LNCaP clone FGC (cell line): ENCODE measurements at regions not wholly inside any gene's neighbourhood (a gene's known extent, or its start where the extent isn't known, plus 50 kb on each side); places are given as distances from the start of the nearest gene placed in this dataset.
A peak's percentile ranks its signal among the peaks of the same experiment; 100 is the strongest.

Source experiments
- DNase-seq: peaks from one replicate; pipeline ENCODE4 v3.0.0-alpha.2; 2011; ENCODE audit warnings: low read depth
- H3K4me3 ChIP-seq: 2 replicates; pipeline ENCODE4 v1.5.1; 2011; ENCODE audit warnings: mild to moderate bottlenecking, low read depth, low read length, control low read depth
- TF ChIP-seq, protein P1 (sequence below): IDR thresholded peaks from 2 replicates; pipeline ENCODE4 v1.5.1; 2012; ENCODE audit warnings: mild to moderate bottlenecking; ENCODE audit not compliant: control insufficient read depth, insufficient read depth; ENCODE audit errors: extremely low read depth

DNA sequence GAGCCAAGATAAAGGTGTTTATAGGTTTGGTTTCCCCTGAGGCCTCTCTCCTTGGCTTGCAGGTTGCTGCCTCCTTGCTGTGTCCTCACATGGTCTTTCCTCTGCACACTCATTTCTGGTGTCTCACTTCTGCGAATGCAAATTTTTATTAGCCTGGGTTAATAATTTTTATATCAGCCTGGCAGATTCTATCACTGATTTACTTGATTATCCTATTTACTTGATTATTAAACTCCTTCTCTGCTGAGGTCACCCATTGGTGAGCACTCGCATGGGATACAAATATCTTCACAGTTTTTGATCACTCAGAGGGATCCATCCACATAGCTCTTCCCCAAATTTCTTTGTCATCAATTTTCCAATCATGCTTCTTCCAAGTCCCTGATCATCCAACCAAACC is 90.9 kb upstream of the IGLL5 start:
- H3K4me3 ChIP-seq, result no peak overlapping the region
- no peak for DNase-seq
- TF ChIP-seq, protein P1, sequence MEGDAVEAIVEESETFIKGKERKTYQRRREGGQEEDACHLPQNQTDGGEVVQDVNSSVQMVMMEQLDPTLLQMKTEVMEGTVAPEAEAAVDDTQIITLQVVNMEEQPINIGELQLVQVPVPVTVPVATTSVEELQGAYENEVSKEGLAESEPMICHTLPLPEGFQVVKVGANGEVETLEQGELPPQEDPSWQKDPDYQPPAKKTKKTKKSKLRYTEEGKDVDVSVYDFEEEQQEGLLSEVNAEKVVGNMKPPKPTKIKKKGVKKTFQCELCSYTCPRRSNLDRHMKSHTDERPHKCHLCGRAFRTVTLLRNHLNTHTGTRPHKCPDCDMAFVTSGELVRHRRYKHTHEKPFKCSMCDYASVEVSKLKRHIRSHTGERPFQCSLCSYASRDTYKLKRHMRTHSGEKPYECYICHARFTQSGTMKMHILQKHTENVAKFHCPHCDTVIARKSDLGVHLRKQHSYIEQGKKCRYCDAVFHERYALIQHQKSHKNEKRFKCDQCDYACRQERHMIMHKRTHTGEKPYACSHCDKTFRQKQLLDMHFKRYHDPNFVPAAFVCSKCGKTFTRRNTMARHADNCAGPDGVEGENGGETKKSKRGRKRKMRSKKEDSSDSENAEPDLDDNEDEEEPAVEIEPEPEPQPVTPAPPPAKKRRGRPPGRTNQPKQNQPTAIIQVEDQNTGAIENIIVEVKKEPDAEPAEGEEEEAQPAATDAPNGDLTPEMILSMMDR, result no peak

DNA sequence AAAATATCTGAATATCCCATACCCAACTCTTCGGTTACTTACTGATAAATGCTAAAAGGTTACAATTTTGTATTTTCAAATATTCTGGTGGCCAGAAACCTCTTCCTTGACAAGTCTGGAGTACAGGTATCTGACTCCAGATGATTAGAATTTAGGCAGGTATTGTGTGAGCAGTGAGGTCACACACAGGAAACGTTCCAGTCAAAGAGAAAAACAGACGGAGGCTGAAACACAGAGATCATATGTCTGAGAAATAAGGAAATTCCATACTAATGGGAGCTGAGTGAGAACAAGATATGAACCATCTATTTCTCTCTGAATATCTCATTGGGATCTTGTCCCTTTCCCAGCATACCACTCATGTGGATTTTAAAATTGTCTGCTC is 89.4 kb upstream of the IGLL5 start:
- no peak for DNase-seq
- no peak overlapping the region for H3K4me3 ChIP-seq
- TF ChIP-seq, protein P1, result no peak

DNA sequence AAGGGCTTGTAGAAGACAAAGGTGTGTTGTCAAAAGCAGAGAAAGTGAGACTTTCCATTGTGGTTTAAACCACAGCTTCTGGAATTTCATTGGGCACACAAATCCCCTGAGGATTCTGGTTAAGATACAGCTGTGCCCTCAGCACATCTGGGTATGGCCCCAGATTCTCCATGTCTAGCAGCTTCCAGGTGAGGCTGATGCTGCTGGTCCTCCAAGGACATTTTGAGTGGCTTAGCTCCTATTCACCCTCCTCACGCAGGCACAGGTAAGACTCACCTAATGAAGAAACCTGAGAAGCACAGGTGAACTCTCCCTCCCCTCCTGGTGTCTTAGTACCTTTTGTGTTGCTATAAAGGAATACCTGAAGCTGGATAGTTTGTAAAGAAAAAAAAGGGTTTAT is 88.9 kb upstream of the IGLL5 start:
- H3K4me3 ChIP-seq, result no peak overlapping the region
- DNase-seq, result no peak
- TF ChIP-seq, protein P1, result no peak

DNA sequence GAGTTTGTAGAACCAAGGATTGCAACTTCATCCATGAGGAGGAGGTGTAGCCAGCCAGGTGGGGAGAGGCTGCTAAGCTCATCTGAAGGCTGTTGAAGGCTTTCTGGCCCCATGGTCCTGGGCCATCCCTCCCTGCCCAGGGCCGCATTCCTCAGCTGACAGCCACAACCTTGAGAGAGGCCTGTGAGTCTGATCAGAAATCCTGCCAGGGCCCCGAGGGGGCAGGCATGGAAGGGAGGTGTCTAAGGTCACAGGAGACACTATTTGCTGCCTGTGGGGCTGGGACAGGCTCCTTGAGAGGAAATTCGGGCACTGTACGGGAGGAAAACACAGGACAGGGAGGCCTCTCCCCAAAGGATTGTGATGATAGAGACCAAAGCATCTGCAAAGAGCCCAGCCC is 88.1 kb upstream of the IGLL5 start:
- TF ChIP-seq, protein P1, result no peak
- no peak for DNase-seq

DNA sequence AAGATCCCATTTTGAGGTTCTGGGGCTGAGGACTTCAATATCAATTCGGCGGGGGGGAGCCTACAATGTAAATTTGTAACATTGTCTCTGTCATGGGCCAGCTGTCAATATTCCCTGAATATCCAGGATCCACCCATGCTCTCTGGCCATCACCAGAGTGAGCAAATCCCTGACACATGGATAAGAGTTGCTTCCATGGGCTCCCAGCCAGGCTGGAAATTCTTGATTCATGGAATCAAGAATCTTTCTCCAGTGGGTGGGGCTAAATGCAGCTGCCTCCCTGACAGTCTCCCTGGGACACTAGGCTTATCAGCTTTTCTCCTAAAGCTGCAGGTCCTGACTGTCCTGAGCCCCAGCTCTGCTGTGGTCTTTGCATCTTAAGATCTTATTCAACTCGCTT is 86.9 kb upstream of the IGLL5 start:
- no peak overlapping the region for H3K4me3 ChIP-seq
- DNase-seq, result no peak
- TF ChIP-seq, protein P1, result no peak

More for the DNA sequence above, 88.1 kb upstream of the IGLL5 start:
- no peak overlapping the region for H3K4me3 ChIP-seq

DNA sequence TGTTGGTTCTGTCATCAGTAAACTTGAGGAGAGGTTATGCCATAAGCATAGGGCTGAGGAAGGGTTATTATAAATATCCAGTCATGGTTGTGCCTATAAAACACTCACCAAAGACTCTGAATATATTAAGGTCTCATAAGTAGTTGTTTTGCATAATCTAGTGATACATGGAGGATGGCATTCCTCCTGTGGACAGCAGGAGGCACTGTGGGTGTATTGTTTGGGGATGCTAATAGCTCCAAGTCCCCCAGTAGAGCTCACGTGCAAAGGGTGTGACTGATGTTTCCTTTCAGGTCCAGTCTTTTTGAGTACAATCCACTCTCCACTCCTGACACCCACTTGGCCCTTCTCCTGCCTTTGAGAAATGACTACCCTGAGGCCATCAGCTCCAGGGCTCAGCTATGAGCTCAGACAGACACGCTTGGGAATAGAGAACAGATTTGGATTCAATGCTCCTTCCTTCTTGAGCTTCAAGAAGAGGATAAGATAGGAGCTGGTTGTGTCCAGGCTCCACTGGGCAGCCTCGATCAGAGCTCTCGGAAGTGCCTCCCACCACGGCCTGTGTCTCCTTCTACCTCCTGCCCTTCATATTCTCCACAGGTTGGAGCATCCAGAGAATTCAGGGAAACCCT is 85.2 kb upstream of the IGLL5 start:
- TF ChIP-seq, protein P1, result peak; percentile 57
- no peak overlapping the region for H3K4me3 ChIP-seq
- DNase-seq, result no peak

DNA sequence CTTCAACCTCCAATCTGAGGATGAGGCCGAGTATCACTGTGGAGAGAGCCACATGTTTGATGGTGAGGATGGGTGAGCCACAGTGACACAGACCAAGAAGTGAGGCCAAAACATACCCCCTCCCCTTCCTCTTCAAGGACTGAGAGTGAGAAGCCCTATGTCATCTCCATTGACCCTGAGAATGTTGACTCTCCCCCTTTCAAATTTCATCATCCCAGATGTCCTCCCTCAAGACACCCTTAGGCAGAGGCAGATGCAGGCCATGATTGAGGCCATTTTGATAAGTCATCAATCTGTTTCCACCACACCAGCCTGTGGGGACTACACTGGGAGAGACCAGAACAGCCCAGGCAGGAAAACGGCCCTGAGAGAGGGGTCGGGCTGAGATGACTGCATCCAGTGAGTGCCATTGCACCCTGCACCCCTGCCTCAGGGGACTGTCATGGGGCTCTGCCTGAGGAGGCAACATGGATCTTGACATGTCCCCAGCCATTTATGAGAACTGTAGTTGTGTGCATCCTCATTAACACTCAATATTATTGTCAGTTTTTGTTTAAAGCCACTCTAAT is 84.2 kb upstream of the IGLL5 start:
- no peak overlapping the region for H3K4me3 ChIP-seq
- TF ChIP-seq, protein P1, result no peak
- DNase-seq, result no peak
